Testis (tissue), 2 donors: ENCODE measurements at regions not wholly inside any gene's neighbourhood (a gene's known extent, or its start where the extent isn't known, plus 50 kb on each side); places are given as distances from the start of the nearest gene placed in this dataset.
A peak's percentile ranks its signal among the peaks of the same experiment; 100 is the strongest.

Experiments
- DNase-seq: peaks from one replicate; pipeline ENCODE4 v3.0.0-alpha.2; 2019
- H3K27ac ChIP-seq, 2 donors: fragments of 200-600 bp; sonication (generic); one replicate each; pipeline ENCODE4 v1.5.1; 2019
- H3K27me3 ChIP-seq: fragments of 200-600 bp; sonication (generic); one replicate; pipeline ENCODE4 v1.5.1; 2019
- H3K36me3 ChIP-seq: fragments of 200-600 bp; sonication (generic); one replicate; pipeline ENCODE4 v1.5.1; 2017; ENCODE audit warnings: low read depth; ENCODE audit errors: missing control alignments
- H3K4me1 ChIP-seq: fragments of 200-600 bp; sonication (generic); one replicate; pipeline ENCODE4 v1.5.1; 2019
- H3K4me3 ChIP-seq, 2 donors: fragments of 200-600 bp; sonication (generic); one replicate each; pipeline ENCODE4 v1.5.1; 2017 to 2019
- H3K9me3 ChIP-seq: fragments of 200-600 bp; sonication (generic); one replicate; pipeline ENCODE4 v1.5.1; 2017
- POLR2A ChIP-seq: fragments of 450-650 bp; IDR thresholded peaks from one replicate; pipeline ENCODE4 v1.6.1; 2017; ENCODE audit warnings: antibody characterized with exemption, mild to moderate bottlenecking, moderate library complexity
- WGBS, 2 donors: methylation state at CpG; one replicate each; pipeline ENCODE4 v1.1.5; 2018; 5-methylcytosine and 5-hydroxymethylcytosine counted together
- intact Hi-C: fragments of 100-400 bp; cut with DNase I; formaldehyde crosslinking; loops from one replicate; pipeline ENCODE4 v1.15.1; 2023; ENCODE audit warnings: low total_unique reads
- TF ChIP-seq, protein P1 (sequence below), 3 experiments: fragments of 450-650 bp in 2 of 3; fragments of 200-600 bp in 1 of 3; sonication (generic) in 1 of 3; IDR thresholded peaks; one replicate each; pipeline ENCODE4 v1.5.1; 2016 to 2019; ENCODE audit warnings: antibody characterized with exemption in 3 of 3, mild to moderate bottlenecking in 2 of 3, moderate library complexity in 1 of 3

DNA sequence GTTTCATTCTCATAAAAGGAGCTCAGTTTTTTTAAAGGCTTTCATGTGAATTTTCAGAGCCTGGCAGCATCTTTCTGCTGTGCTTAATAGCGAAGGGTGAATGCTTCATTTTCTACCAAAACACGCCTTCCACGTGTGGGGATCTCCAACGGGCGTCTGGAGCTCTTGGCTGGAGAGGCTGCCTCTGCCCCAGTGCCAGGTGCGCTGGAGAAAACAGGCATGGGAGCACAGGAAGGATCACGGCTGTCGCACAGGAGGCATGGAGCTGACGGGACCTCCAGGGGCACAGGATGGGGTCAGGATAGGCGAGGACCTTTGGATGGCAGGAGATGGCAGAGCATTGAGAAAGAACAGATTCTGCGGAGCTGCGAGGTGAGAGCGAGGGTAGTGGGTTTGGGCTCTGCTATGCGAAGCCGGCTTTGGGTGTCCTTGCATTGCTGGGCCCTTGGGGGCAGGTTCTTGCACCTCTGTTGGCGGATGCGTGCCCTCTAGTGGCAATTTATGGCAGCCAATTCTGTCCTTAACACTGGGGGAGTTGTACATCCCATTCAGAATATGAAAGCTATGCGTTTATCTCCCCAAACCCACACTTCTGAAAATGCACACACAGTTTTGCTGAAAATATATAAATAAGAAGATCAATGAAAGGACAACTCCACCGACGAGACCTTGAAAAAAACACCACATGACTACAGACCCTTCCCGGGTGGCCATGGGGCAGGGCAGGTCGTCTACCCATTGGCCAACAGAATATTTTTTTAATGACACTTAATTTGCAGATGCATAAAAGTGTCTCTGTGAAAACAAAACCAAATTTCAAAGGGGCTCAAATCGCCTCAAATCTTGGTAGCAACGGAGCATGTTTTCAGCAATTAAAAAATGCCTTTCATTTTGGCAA, 90.4 kb upstream of the SLC35G4 start:
- Histone ChIP-seq H3K36me3 (no peaks in the 10 kb centered on the region), H3K27me3 (no peaks in the 10 kb centered on the region), H3K27ac (no peak overlapping the region), H3K4me3 (peak overlapping the region in 1 of 2 donors; percentile 4), H3K9me3 (no peaks in the 10 kb centered on the region), H3K4me1 (no peaks in the 10 kb centered on the region)
- TF ChIP-seq, protein P1, sequence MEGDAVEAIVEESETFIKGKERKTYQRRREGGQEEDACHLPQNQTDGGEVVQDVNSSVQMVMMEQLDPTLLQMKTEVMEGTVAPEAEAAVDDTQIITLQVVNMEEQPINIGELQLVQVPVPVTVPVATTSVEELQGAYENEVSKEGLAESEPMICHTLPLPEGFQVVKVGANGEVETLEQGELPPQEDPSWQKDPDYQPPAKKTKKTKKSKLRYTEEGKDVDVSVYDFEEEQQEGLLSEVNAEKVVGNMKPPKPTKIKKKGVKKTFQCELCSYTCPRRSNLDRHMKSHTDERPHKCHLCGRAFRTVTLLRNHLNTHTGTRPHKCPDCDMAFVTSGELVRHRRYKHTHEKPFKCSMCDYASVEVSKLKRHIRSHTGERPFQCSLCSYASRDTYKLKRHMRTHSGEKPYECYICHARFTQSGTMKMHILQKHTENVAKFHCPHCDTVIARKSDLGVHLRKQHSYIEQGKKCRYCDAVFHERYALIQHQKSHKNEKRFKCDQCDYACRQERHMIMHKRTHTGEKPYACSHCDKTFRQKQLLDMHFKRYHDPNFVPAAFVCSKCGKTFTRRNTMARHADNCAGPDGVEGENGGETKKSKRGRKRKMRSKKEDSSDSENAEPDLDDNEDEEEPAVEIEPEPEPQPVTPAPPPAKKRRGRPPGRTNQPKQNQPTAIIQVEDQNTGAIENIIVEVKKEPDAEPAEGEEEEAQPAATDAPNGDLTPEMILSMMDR (IDR thresholded peaks at IDR 0.05) = peak in 2 of 3 experiments; percentile 48 to 55
- no peak for TF ChIP-seq POLR2A
- DNase-seq = peak; percentile 74
- intact Hi-C loops = no loop called here
- 31 to 39% methylated on average over 24 of the region's 24 CpGs for WGBS, 2 donors

DNA sequence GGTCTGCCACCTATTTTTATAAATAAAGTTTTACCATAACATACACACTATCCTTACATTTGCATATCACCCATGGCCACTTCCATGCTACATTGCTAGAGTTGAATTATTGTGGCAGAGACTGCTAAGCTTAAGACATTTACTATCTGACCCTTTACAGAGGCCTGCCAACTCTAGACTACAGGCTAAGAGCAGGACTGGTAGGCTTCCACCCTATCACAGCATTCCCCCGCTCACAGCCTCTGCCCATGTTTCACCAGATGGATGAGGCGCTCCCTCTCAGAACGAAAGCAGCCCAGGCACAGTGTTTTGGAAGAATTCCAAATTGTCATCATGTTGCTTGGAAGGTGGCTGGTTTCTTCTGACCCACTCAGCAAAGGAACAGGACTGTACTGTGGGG, 91.7 kb upstream of the SLC35G4 start:
- no peak overlapping the region for H3K27ac ChIP-seq
- WGBS, 2 donors = 58 to 85% methylated on average over 3 of the region's 3 CpGs
- no peak overlapping the region for H3K4me3 ChIP-seq
- TF ChIP-seq POLR2A = no peak
- TF ChIP-seq, protein P1 (IDR thresholded peaks at IDR 0.05) = no peak
- H3K9me3 ChIP-seq = no peaks in the 10 kb centered on the region
- H3K27me3 ChIP-seq = no peaks in the 10 kb centered on the region
- no peak for DNase-seq
- no peaks in the 10 kb centered on the region for H3K4me1 ChIP-seq
- H3K36me3 ChIP-seq = no peaks in the 10 kb centered on the region
- intact Hi-C loops = no loop called here

DNA sequence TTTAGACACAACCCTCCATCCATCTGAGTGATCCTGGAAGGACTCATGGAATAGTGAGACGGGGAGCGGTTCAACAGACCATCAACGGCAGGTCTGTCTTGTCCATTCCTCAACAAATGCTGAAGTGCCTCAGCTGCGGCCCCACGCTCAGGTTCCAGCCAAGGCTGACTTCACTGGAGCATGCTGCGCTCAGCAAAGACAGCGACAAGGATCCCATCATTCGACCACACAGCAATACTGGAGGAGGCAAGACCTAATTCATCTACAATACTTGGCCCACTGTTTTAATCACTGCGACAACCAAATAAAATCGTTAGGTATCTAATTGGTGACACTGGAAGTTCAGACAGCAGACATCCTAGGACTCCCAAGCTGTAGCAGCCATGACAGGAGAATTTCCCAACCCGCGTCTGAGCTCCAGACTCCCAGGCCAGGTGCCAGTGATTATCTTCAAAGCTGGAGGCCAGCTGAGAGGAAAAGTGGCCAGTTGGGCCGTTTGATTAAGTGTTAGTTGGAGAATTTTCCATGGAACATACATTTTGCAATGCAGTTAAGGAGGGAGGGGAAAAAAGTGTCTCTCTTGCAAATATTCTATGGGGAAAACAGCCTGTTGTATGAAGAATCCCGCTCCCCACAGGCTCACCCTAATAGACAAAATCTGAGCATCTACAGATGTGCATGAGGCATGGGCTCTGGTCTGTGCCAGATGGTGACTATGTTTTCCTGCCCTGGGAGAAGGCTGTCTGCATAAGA, 92.5 kb upstream of the SLC35G4 start:
- TF ChIP-seq, protein P1 (IDR thresholded peaks at IDR 0.05) = no peak
- no peak for TF ChIP-seq POLR2A
- 81 to 82% methylated on average over 14 of the region's 14 CpGs for WGBS, 2 donors
- no peaks in the 10 kb centered on the region for H3K9me3 ChIP-seq
- no peaks in the 10 kb centered on the region for H3K4me1 ChIP-seq
- DNase-seq = no peak
- no peaks in the 10 kb centered on the region for H3K27me3 ChIP-seq
- H3K27ac ChIP-seq = no peak overlapping the region
- no peak overlapping the region for H3K4me3 ChIP-seq
- no peaks in the 10 kb centered on the region for H3K36me3 ChIP-seq
- intact Hi-C loops = no loop called here

DNA sequence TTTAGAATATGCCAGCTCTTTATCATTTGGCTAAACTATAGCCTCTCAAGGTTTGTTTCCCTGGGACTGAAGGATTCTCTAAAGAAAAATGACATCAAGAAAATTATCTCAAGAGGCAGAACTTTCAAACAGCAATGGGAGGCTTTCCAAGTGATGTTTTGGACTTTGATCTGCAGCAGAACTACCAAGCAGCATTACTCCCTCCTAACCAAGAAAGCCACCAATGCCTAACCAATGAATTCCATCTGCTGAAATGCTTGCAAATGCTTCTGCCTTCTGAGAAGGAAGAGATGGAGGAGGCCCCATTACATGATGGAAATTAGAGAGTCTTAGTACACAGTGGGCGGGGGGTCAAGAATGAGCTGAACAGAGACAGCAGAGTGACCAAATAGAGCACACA, 95.1 kb upstream of the SLC35G4 start:
- 96 to 100% methylated on average over 1 of the region's 1 CpG for WGBS, 2 donors
- intact Hi-C loops = no loop called here
- no peaks in the 10 kb centered on the region for H3K4me1 ChIP-seq
- no peaks in the 10 kb centered on the region for H3K36me3 ChIP-seq
- H3K9me3 ChIP-seq = no peaks in the 10 kb centered on the region
- no peak for DNase-seq
- no peaks in the 10 kb centered on the region for H3K27me3 ChIP-seq
- TF ChIP-seq, protein P1 (IDR thresholded peaks at IDR 0.05) = no peak
- no peak for TF ChIP-seq POLR2A
- no peak overlapping the region for H3K4me3 ChIP-seq
- H3K27ac ChIP-seq = no peak overlapping the region
